Endothelial cell of umbilical vein (primary cell): ENCODE measurements at regions not wholly inside any gene's neighbourhood (a gene's known extent, or its start where the extent isn't known, plus 50 kb on each side); places are given as distances from the start of the nearest gene placed in this dataset.

Experiments
- BruUV-seq: library from RNA; stranded (reverse); fragments of 400-500 nt; replicated peaks from 2 replicates; lab custom pipeline; 2021; lab: Mats Ljungman, UMichigan
- CTCF ChIA-PET: fragments of 300-600, 350-600 bp; sonication (Branson Sonifier 250); formaldehyde crosslinking; loops from one replicate; lab custom pipeline; 2021; ENCODE audit warnings: antibody characterized with exemption, inconsistent platforms; lab: Charles Lee
- POLR2A ChIA-PET: fragments of 300-600, 350-600 bp; sonication (Branson Sonifier 250); formaldehyde crosslinking; loops from one replicate; lab custom pipeline; 2021; ENCODE audit warnings: antibody characterized with exemption, inconsistent platforms; lab: Charles Lee
- DNase-seq: peaks from one replicate; pipeline ENCODE4 v3.0.0-alpha.2; 2011; ENCODE audit warnings: low read depth, low spot score
- FAIRE-seq: peaks from 2 replicates; lab custom pipeline; 2011; peaks lifted over from hg19 to GRCh38; lab: Jason Lieb, UNC
- H2AFZ ChIP-seq: 2 replicates; pipeline ENCODE4 v1.6.0; 2012; ENCODE audit warnings: low read depth, low read length, control low read depth, inconsistent platforms
- H3K27ac ChIP-seq: 2 replicates; pipeline ENCODE4 v1.5.1; 2011; ENCODE audit warnings: low read depth, mild to moderate bottlenecking, control low read depth, low read length, moderate library complexity; ENCODE audit not compliant: insufficient read depth
- H3K27me3 ChIP-seq, 2 experiments: 2 replicates each; pipeline versions ENCODE4 v1.6.0 to v1.6.1; 2011; ENCODE audit warnings: low read length in 2 of 2, mixed read lengths in 1 of 2; ENCODE audit not compliant: control insufficient read depth in 2 of 2, insufficient read depth in 2 of 2
- H3K36me3 ChIP-seq, 2 experiments: 2 replicates in 1 of 2; 3 replicates in 1 of 2; pipeline ENCODE4 v1.5.1; 2011; ENCODE audit warnings: low read length in 2 of 2, mild to moderate bottlenecking in 1 of 2, moderate library complexity in 1 of 2; ENCODE audit not compliant: control insufficient read depth in 2 of 2, insufficient read depth in 2 of 2; ENCODE audit errors: extremely low read depth in 1 of 2
- H3K4me1 ChIP-seq: 3 replicates; pipeline ENCODE4 v1.5.1; 2011; ENCODE audit warnings: mild to moderate bottlenecking, low read length; ENCODE audit not compliant: control insufficient read depth, insufficient read depth; ENCODE audit errors: extremely low read depth
- H3K4me2 ChIP-seq: 2 replicates; pipeline ENCODE4 v1.6.1; 2011; ENCODE audit warnings: low read length, control low read depth, mixed read lengths; ENCODE audit not compliant: insufficient read depth
- H3K4me3 ChIP-seq, 3 experiments: fragments of 200-600 bp in 1 of 3; sonication (generic), shearing (Covaris generic) in 1 of 3; replicated peaks in 1 of 3; 2 replicates each; pipeline ENCODE4 v1.5.1; 2011 to 2016; ENCODE audit warnings: control low read depth in 3 of 3, low read length in 3 of 3, mild to moderate bottlenecking in 2 of 3, inconsistent platforms in 1 of 3, low read depth in 1 of 3, moderate library complexity in 1 of 3; ENCODE audit not compliant: insufficient read depth in 1 of 3
- H3K79me2 ChIP-seq: 2 replicates; pipeline ENCODE4 v1.6.0; 2012; ENCODE audit warnings: low read length, inconsistent platforms; ENCODE audit not compliant: control insufficient read depth, insufficient read depth
- H3K9ac ChIP-seq: replicated peaks from 2 replicates; pipeline ENCODE3; 2011; ENCODE audit warnings: low read length, control low read depth; ENCODE audit not compliant: insufficient read depth; ENCODE audit errors: extremely low read depth
- H3K9me1 ChIP-seq: replicated peaks from 3 replicates; pipeline ENCODE4 v1.6.0; 2011; ENCODE audit warnings: mild to moderate bottlenecking, low read length; ENCODE audit not compliant: control insufficient read depth, insufficient read depth; ENCODE audit errors: extremely low read depth
- H3K9me3 ChIP-seq: replicated peaks from 2 replicates; pipeline ENCODE4 v1.5.1; 2012; ENCODE audit warnings: low read length, inconsistent platforms; ENCODE audit not compliant: control insufficient read depth, insufficient read depth
- H4K20me1 ChIP-seq: replicated peaks from 2 replicates; pipeline ENCODE3; 2011; ENCODE audit warnings: mild to moderate bottlenecking, low read length; ENCODE audit not compliant: control insufficient read depth, insufficient read depth; ENCODE audit errors: extremely low read depth
- CTCF ChIP-seq, 2 donors: IDR thresholded peaks; 1 replicate in 1 of 2; 2 replicates in 1 of 2; pipeline ENCODE4 v1.5.1; 2011; ENCODE audit warnings: low read length in 2 of 2, mild to moderate bottlenecking in 2 of 2, moderate library complexity in 2 of 2, control low read depth in 1 of 2, inconsistent platforms in 1 of 2, low read depth in 1 of 2; ENCODE audit not compliant: insufficient read depth in 1 of 2; ENCODE audit errors: extremely low read depth in 1 of 2
- EZH2 ChIP-seq: IDR thresholded peaks from 2 replicates; pipeline ENCODE4 v1.6.1; 2012; ENCODE audit warnings: borderline replicate concordance, low read depth, mild to moderate bottlenecking, moderate library complexity, low read length, inconsistent platforms; ENCODE audit not compliant: severe bottlenecking
- FOS ChIP-seq: IDR thresholded peaks from 2 replicates; pipeline ENCODE4 v1.6.1; 2011; ENCODE audit warnings: mild to moderate bottlenecking, low read length, moderate library complexity, borderline replicate concordance; ENCODE audit not compliant: insufficient read depth
- GATA2 ChIP-seq: IDR thresholded peaks from 2 replicates; pipeline ENCODE4 v1.7.0; 2011; ENCODE audit warnings: low read depth, mild to moderate bottlenecking, moderate library complexity, mixed read lengths, low read length; ENCODE audit not compliant: insufficient read length, insufficient read depth
- JUN ChIP-seq: IDR thresholded peaks from 2 replicates; pipeline ENCODE4 v1.6.1; 2011; ENCODE audit warnings: borderline replicate concordance, low read depth; ENCODE audit not compliant: insufficient read length, insufficient read depth
- POLR2A ChIP-seq: IDR thresholded peaks from 2 replicates; pipeline ENCODE4 v1.6.1; 2012; ENCODE audit warnings: low read depth, mild to moderate bottlenecking, control low read depth, low read length
- POLR2AphosphoS5 ChIP-seq: IDR thresholded peaks from 2 replicates; pipeline ENCODE4 v1.6.1; 2012; ENCODE audit warnings: low read depth, mild to moderate bottlenecking, control low read depth, low read length, moderate library complexity; ENCODE audit not compliant: insufficient read depth
- dilution Hi-C: fragments of 300-500 bp; cut with MboI; formaldehyde crosslinking; loops from one replicate; pipeline ENCODE4 v1.15.0; 2019; ENCODE audit warnings: low sequenced_read_pairs; ENCODE audit not compliant: extremely low pct_ligation_motif_present
- intact Hi-C: fragments of 100-400 bp; cut with micrococcal nuclease; formaldehyde crosslinking; loops from one replicate; pipeline ENCODE4 v1.10.0; 2022

- no peak for FAIRE-seq
- CTCF ChIA-PET, result no interaction called here
- H3K27me3 ChIP-seq, result no peaks in the 10 kb centered on the region
Observed at GRCh38 chrX:43068639-43069038, 290.7 kb upstream of the PPP1R2C start.

GRCh38 chrX:43083016-43083415 is 305.1 kb upstream of the PPP1R2C start:
- no peak overlapping the region for H3K4me3 ChIP-seq
- dilution Hi-C loops, result no loop called here
- CTCF ChIA-PET, result no interaction called here
- H4K20me1 ChIP-seq, result no peaks in the 10 kb centered on the region
- H3K27ac ChIP-seq, result no peak overlapping the region
- DNase-seq (no peak), FAIRE-seq (no peak)
- no peaks in the 10 kb centered on the region for H3K27me3 ChIP-seq
- intact Hi-C loops, result no loop called here
- no peaks in the 10 kb centered on the region for H3K4me1 ChIP-seq
- no TSS peak for BruUV-seq
- POLR2A ChIA-PET, result no interaction called here
- TF ChIP-seq FOS (no peak), POLR2A (no peak), JUN (no peak), GATA2 (no peak), CTCF (IDR thresholded peaks at IDR 0.05; ENCODE audit: extremely low read depth in 1 of 2, insufficient read depth in 1 of 2, low read depth in 1 of 2, low read length in 2 of 2) (no peak), POLR2AphosphoS5 (no peak)
- H3K4me2 ChIP-seq, result no peak overlapping the region
- no peaks in the 10 kb centered on the region for H3K9me1 ChIP-seq
- no peaks in the 10 kb centered on the region for H3K36me3 ChIP-seq
- no peaks in the 10 kb centered on the region for H3K79me2 ChIP-seq
- H3K9me3 ChIP-seq, result no peaks in the 10 kb centered on the region
- no peak overlapping the region for H2AFZ ChIP-seq
- H3K9ac ChIP-seq, result no peak overlapping the region

More at GRCh38 chrX:43068639-43069038, 290.7 kb upstream of the PPP1R2C start:
- no TSS peak for BruUV-seq
- no peak overlapping the region for H3K4me3 ChIP-seq
- H3K4me2 ChIP-seq, result no peak overlapping the region
- no peak overlapping the region for H3K9ac ChIP-seq
- no peak overlapping the region for H2AFZ ChIP-seq
- H3K4me1 ChIP-seq, result no peaks in the 10 kb centered on the region
- H4K20me1 ChIP-seq, result no peaks in the 10 kb centered on the region
- intact Hi-C loops, result no loop called here
- no peak overlapping the region for H3K27ac ChIP-seq
- no peak for TF ChIP-seq POLR2A
- no peak for TF ChIP-seq EZH2
- no peak for DNase-seq
- POLR2A ChIA-PET, result no interaction called here
- dilution Hi-C loops, result no loop called here
- no peaks in the 10 kb centered on the region for H3K36me3 ChIP-seq
- no peaks in the 10 kb centered on the region for H3K79me2 ChIP-seq
- no peaks in the 10 kb centered on the region for H3K9me3 ChIP-seq
- H3K9me1 ChIP-seq, result no peaks in the 10 kb centered on the region
